Neuronal stem cell (in vitro differentiated cells): ENCODE measurements at regions not wholly inside any gene's neighbourhood (a gene's known extent, or its start where the extent isn't known, plus 50 kb on each side); places are given as distances from the start of the nearest gene placed in this dataset.

Experiments used
- DNase-seq: peaks from one replicate; pipeline ENCODE4 v3.0.0-alpha.2; 2013; ENCODE audit warnings: low spot score
- H2AFZ ChIP-seq: one replicate; pipeline ENCODE4 v1.6.1; 2013; ENCODE audit warnings: mild to moderate bottlenecking, low read length, inconsistent platforms
- H2AK5ac ChIP-seq: 2 replicates; pipeline ENCODE4 v1.6.1; 2013; ENCODE audit warnings: low read depth, mild to moderate bottlenecking, inconsistent platforms, low read length, moderate library complexity, mixed read lengths
- H2BK120ac ChIP-seq: 2 replicates; pipeline ENCODE4 v1.6.1; 2013; ENCODE audit warnings: low read depth, mild to moderate bottlenecking, inconsistent platforms, low read length, moderate library complexity, mixed read lengths
- H2BK12ac ChIP-seq: one replicate; pipeline ENCODE4 v1.6.1; 2013; ENCODE audit warnings: low read length, inconsistent platforms
- H2BK15ac ChIP-seq: 2 replicates; pipeline ENCODE4 v1.6.1; 2013; ENCODE audit warnings: mild to moderate bottlenecking, low read length, inconsistent platforms, mixed read lengths
- H2BK5ac ChIP-seq: one replicate; pipeline ENCODE4 v1.6.1; 2013; ENCODE audit warnings: inconsistent platforms, mild to moderate bottlenecking, low read length, moderate library complexity
- H3K14ac ChIP-seq: one replicate; pipeline ENCODE4 v1.6.1; 2013; ENCODE audit warnings: low read length, inconsistent platforms
- H3K18ac ChIP-seq: 2 replicates; pipeline ENCODE4 v1.6.1; 2013; ENCODE audit warnings: low read length, inconsistent platforms
- H3K23ac ChIP-seq: 2 replicates; pipeline ENCODE4 v1.6.1; 2013; ENCODE audit warnings: low read depth, mild to moderate bottlenecking, mixed read lengths, low read length, inconsistent platforms; ENCODE audit not compliant: poor library complexity
- H3K27ac ChIP-seq: replicated peaks from 3 replicates; pipeline ENCODE4 v1.5.1; 2013; ENCODE audit warnings: low read length, inconsistent platforms
- H3K27me3 ChIP-seq, 3 experiments: 2 replicates each; pipeline ENCODE4 v1.6.1; 2013; ENCODE audit warnings: low read length in 3 of 3, mild to moderate bottlenecking in 2 of 3, inconsistent platforms in 1 of 3, low read depth in 1 of 3, mixed read lengths in 1 of 3, moderate library complexity in 1 of 3; ENCODE audit not compliant: control insufficient read depth in 3 of 3, insufficient read depth in 3 of 3
- H3K36me3 ChIP-seq, 2 donors: replicated peaks in 1 of 2; 2 replicates each; pipeline ENCODE4 v1.6.1; 2013; ENCODE audit warnings: low read length in 2 of 2; ENCODE audit not compliant: control insufficient read depth in 2 of 2, insufficient read depth in 2 of 2
- H3K4ac ChIP-seq: 2 replicates; pipeline ENCODE4 v1.6.1; 2013; ENCODE audit warnings: inconsistent platforms, mild to moderate bottlenecking, low read length, moderate library complexity
- H3K4me1 ChIP-seq, 2 donors: 1 replicate in 1 of 2; 2 replicates in 1 of 2; pipeline ENCODE4 v1.6.1; 2013; ENCODE audit warnings: low read length in 2 of 2, low read depth in 1 of 2; ENCODE audit not compliant: control insufficient read depth in 2 of 2, insufficient read depth in 1 of 2
- H3K4me2 ChIP-seq: one replicate; pipeline ENCODE4 v1.6.1; 2013; ENCODE audit warnings: mild to moderate bottlenecking, low read length, inconsistent platforms; ENCODE audit not compliant: insufficient read depth, poor library complexity, severe bottlenecking
- H3K4me3 ChIP-seq, 2 donors: 2 replicates each; pipeline ENCODE4 v1.5.1; 2013; ENCODE audit warnings: low read length in 2 of 2, mild to moderate bottlenecking in 2 of 2, inconsistent platforms in 1 of 2, moderate library complexity in 1 of 2
- H3K79me1 ChIP-seq: one replicate; pipeline ENCODE4 v1.6.1; 2013; ENCODE audit warnings: low read depth, mild to moderate bottlenecking, inconsistent platforms, low read length, moderate library complexity
- H3K9ac ChIP-seq: one replicate; pipeline ENCODE4 v1.6.1; 2013; ENCODE audit warnings: mild to moderate bottlenecking, low read depth, low read length, inconsistent platforms; ENCODE audit not compliant: poor library complexity
- H3K9me3 ChIP-seq, 2 donors: replicated peaks in 1 of 2; 2 replicates each; pipeline versions ENCODE3 to v1.6.1; 2013; ENCODE audit warnings: low read length in 2 of 2, mild to moderate bottlenecking in 2 of 2, inconsistent platforms in 1 of 2, low read depth in 1 of 2, mixed read lengths in 1 of 2, moderate library complexity in 1 of 2; ENCODE audit not compliant: control insufficient read depth in 2 of 2, insufficient read depth in 1 of 2
- H4K8ac ChIP-seq: one replicate; pipeline ENCODE4 v1.6.1; 2013; ENCODE audit warnings: low read depth, mild to moderate bottlenecking, inconsistent platforms, low read length, moderate library complexity
- H4K91ac ChIP-seq: one replicate; pipeline ENCODE4 v1.6.1; 2013; ENCODE audit warnings: low read length, low read depth, mild to moderate bottlenecking, inconsistent platforms; ENCODE audit not compliant: poor library complexity
- WGBS, 2 donors: extraction: QIAGEN DNeasy Blood & Tissue Kit; methylation state at CpG; one replicate each; pipeline ENCODE4 v1.1.7; 2013; ENCODE audit warnings: missing lambda C conversion rate in 2 of 2, mixed read lengths in 1 of 2; ENCODE audit not compliant: insufficient read length in 2 of 2, insufficient replicate concordance in 1 of 2; ENCODE audit errors: extremely low coverage in 2 of 2; 5-methylcytosine and 5-hydroxymethylcytosine counted together

- Histone ChIP-seq H2BK120ac (no peak overlapping the region), H2AFZ (no peak overlapping the region), H2BK12ac (no peak overlapping the region), H2BK15ac (no peak overlapping the region), H3K79me1 (no peaks in the 10 kb centered on the region), H4K8ac (no peak overlapping the region), H3K4me3 (peak overlapping the region in 1 of 2 donors; percentile 22), H3K14ac (no peak overlapping the region), H3K23ac (no peak overlapping the region), H3K4me2 (no peak overlapping the region), H3K4ac (no peak overlapping the region), H3K4me1 (peaks cover 0 to 2% of the 10 kb centered on the region in 2 donors), H2BK5ac (no peak overlapping the region), H3K9me3 (no peaks in the 10 kb centered on the region), H3K36me3 (no peaks in the 10 kb centered on the region), H3K9ac (no peak overlapping the region), H3K27ac (no peak overlapping the region), H4K91ac (no peak overlapping the region), H3K27me3 (no peaks in the 10 kb centered on the region), H3K18ac (no peak overlapping the region), H2AK5ac (no peak overlapping the region)
- DNase-seq = no peak
- no CpG with 5 or more reads among the region's 8 CpGs for WGBS, 2 donors
These were observed 277.0 kb downstream of the SMARCA2 start for GRCh38 chr9:2291980-2292704.

GRCh38 chr9:2292733-2293132 is 277.6 kb downstream of the SMARCA2 start:
- no peak overlapping the region for H3K27ac ChIP-seq
- H3K9me3 ChIP-seq = no peaks in the 10 kb centered on the region
- H3K4ac ChIP-seq = no peak overlapping the region
- H3K79me1 ChIP-seq = no peaks in the 10 kb centered on the region
- H2AK5ac ChIP-seq = no peak overlapping the region
- H2BK15ac ChIP-seq = no peak overlapping the region
- no peak overlapping the region for H3K14ac ChIP-seq
- no peak overlapping the region for H3K23ac ChIP-seq
- no peak overlapping the region for H3K4me3 ChIP-seq
- no peaks in the 10 kb centered on the region for H3K27me3 ChIP-seq
- no peak overlapping the region for H2AFZ ChIP-seq
- H3K18ac ChIP-seq = no peak overlapping the region
- no peak overlapping the region for H3K4me2 ChIP-seq
- H2BK5ac ChIP-seq = no peak overlapping the region
- H4K91ac ChIP-seq = no peak overlapping the region
- H2BK12ac ChIP-seq = no peak overlapping the region
- no peak overlapping the region for H2BK120ac ChIP-seq
- H3K9ac ChIP-seq = no peak overlapping the region
- H4K8ac ChIP-seq = no peak overlapping the region
- no peaks in the 10 kb centered on the region for H3K36me3 ChIP-seq
- DNase-seq = no peak
- WGBS, 2 donors = no CpG with 5 or more reads among the region's 2 CpGs
- H3K4me1 ChIP-seq = peaks cover 0 to 2% of the 10 kb centered on the region in 2 donors

GRCh38 chr9:2297771-2298170 is 282.6 kb downstream of the SMARCA2 start:
- no CpG with 5 or more reads among the region's 1 CpG for WGBS, 2 donors
- H3K14ac ChIP-seq = no peak overlapping the region
- no peak overlapping the region for H2BK120ac ChIP-seq
- H3K79me1 ChIP-seq = no peaks in the 10 kb centered on the region
- no peak for DNase-seq
- no peak overlapping the region for H4K91ac ChIP-seq
- no peak overlapping the region for H3K18ac ChIP-seq
- no peaks in the 10 kb centered on the region for H3K36me3 ChIP-seq
- H2BK12ac ChIP-seq = no peak overlapping the region
- H2BK15ac ChIP-seq = no peak overlapping the region
- H2AFZ ChIP-seq = no peak overlapping the region
- no peak overlapping the region for H3K23ac ChIP-seq
- no peak overlapping the region for H3K4me3 ChIP-seq
- no peak overlapping the region for H2AK5ac ChIP-seq
- H3K9me3 ChIP-seq = peaks cover 0 to 6% of the 10 kb centered on the region in 2 donors
- no peak overlapping the region for H3K9ac ChIP-seq
- no peak overlapping the region for H4K8ac ChIP-seq
- H2BK5ac ChIP-seq = no peak overlapping the region
- H3K27me3 ChIP-seq = no peaks in the 10 kb centered on the region
- no peaks in the 10 kb centered on the region for H3K4me1 ChIP-seq
- no peak overlapping the region for H3K27ac ChIP-seq
- H3K4ac ChIP-seq = no peak overlapping the region
- no peak overlapping the region for H3K4me2 ChIP-seq

- Histone ChIP-seq H2BK5ac (no peak overlapping the region), H3K18ac (no peak overlapping the region), H2AK5ac (no peak overlapping the region), H4K8ac (no peak overlapping the region), H3K4me2 (no peak overlapping the region), H3K27me3 (no peaks in the 10 kb centered on the region), H2BK15ac (no peak overlapping the region), H3K9ac (no peak overlapping the region), H2BK120ac (no peak overlapping the region), H4K91ac (no peak overlapping the region), H3K23ac (no peak overlapping the region), H3K79me1 (no peaks in the 10 kb centered on the region), H3K4ac (no peak overlapping the region), H3K27ac (no peak overlapping the region), H3K36me3 (no peaks in the 10 kb centered on the region), H2AFZ (no peak overlapping the region), H3K4me3 (no peak overlapping the region), H3K4me1 (no peaks in the 10 kb centered on the region), H3K9me3 (peaks cover 0 to 6% of the 10 kb centered on the region in 2 donors), H3K14ac (no peak overlapping the region), H2BK12ac (no peak overlapping the region)
- DNase-seq = no peak
- no CpG with 5 or more reads among the region's 1 CpG for WGBS, 2 donors
These were observed 283.1 kb downstream of the SMARCA2 start for GRCh38 chr9:2298217-2298616.
